GM10248 (cell line): ENCODE measurements at regions not wholly inside any gene's neighbourhood (a gene's known extent, or its start where the extent isn't known, plus 50 kb on each side); places are given as distances from the start of the nearest gene placed in this dataset.

Experiments
- CTCF ChIA-PET: fragments of 300-600 bp; sonication (Branson Sonifier 250); formaldehyde crosslinking; extraction: SDS; loops from one replicate; lab custom pipeline; 2021; ENCODE audit warnings: antibody characterized with exemption; lab: Yijun Ruan, JAX
- POLR2A ChIA-PET: fragments of 350-650 bp; sonication (Branson Sonifier 250); formaldehyde crosslinking; extraction: SDS; loops from one replicate; lab custom pipeline; 2020; ENCODE audit warnings: antibody characterized with exemption; lab: Yijun Ruan, JAX
- DNase-seq: peaks from one replicate; pipeline ENCODE4 v3.0.0; 2012; ENCODE audit errors: extremely low spot score
- CTCF ChIP-seq: IDR thresholded peaks from 2 replicates; pipeline ENCODE4 v1.5.1; 2012; ENCODE audit warnings: mild to moderate bottlenecking, low read depth; ENCODE audit errors: extremely low read depth, missing control alignments, control extremely low read depth

DNA sequence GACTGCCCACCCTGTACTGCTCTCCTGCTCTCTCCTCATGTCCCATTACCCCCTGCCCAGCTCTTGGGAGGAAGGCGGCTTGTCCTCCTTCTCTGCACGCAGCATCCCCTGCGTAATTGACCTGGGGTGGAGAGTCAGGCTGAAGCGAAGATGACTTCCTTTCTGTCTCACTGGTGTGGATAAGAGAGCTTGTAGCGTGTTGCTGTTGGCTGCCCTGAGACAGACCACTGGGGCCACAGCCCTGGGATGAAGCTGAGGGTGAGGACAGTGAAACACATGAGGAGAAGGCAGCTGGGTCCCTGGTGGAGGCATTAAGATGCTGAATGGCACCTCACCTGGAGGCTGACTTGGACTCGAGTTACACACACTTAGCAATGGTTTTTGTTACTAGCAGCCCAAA, 310.3 kb upstream of the ZNF32 start:
- POLR2A ChIA-PET = no interaction called here
- CTCF ChIA-PET = no interaction called here
- DNase-seq = no peak
- TF ChIP-seq CTCF = no peak

- ChIA-PET POLR2A (no interaction called here), CTCF (no interaction called here)
- no peak for TF ChIP-seq CTCF
- DNase-seq = no peak
Measured at GRCh38 chr10:43958071-43958432, 309.4 kb upstream of the ZNF32 start.

DNA sequence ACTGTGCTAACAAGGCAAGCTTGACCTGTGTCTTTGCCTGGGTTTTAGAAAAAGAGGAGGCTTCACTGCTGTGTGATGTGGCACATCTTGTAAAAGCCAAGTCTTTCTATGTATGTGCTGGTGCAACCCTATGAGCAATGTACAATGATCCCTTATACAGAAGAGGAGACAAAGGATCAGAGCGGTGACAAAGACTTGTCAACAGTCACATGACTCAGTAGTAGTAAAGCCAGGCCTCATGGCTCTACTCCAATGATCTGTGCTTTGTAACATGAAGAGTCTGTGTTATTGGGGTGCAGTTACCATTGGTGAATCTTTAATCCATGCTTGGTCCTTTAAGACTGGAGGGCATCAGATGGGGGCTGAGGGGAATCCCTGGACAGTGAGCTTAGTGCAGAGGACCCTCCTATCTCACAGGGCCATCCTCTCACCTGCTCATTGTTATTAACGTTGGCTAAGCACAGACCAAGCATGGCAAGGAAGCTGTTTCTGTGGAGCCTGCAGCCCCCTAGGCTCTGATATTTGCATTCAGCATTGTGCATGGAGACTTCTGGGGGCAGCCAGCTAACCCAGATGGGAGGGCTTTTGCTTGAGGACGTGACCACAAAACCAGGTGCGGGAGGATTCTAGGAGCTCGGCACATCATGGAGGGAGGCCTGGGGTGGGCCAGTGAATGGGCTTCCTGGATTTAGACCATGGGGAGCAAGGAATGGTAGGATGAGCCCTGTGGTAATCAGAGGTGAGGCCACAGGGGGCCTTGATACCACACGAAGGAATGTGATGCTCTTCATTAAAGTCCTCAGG, 308.8 kb upstream of the ZNF32 start:
- no peak for DNase-seq
- TF ChIP-seq CTCF = no peak
- ChIA-PET CTCF (no interaction called here), POLR2A (no interaction called here)

DNA sequence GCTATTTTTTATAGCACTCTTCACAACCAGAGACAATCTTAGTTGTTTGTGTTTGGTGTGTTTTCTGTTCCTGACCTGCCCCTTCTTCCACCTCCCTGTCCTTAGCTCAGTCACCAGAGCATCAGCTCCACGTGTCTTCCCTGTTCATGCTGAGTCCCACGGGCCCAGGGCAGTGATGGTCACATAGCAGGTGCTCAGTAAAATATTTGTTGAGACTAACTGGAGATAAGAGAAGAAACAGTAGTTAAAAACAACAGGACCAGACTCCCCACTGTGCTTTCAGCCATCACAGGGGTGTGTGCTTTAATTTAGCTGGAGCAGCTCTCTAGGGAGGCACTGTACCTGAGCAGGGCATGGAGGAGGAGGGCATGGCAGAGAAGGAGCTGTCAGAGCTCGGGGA, 307.3 kb upstream of the ZNF32 start:
- ChIA-PET POLR2A (no interaction called here), CTCF (interaction anchor here (1.3 kb wide), 1 partner anchor 18 kb away, joined by 3 read pairs; no protein-coding TSS in a partner anchor)
- TF ChIP-seq CTCF = no peak
- DNase-seq = no peak

- no peak for DNase-seq
- ChIA-PET POLR2A (no interaction called here), CTCF (interaction anchor here (1.1 to 1.8 kb wide), 2 partner anchors 41 to 70 kb away, joined by 3 to 4 read pairs; no protein-coding TSS in a partner anchor)
- TF ChIP-seq CTCF = no peak
Measured at GRCh38 chr10:43955002-43955596, 306.4 kb upstream of the ZNF32 start.

- ChIA-PET CTCF (interaction anchor here (1.3 to 1.8 kb wide), 3 partner anchors 32 to 148 kb away, joined by 3 to 4 read pairs (median 3); no protein-coding TSS in a partner anchor), POLR2A (no interaction called here)
- DNase-seq = no peak
- TF ChIP-seq CTCF = no peak
Measured at GRCh38 chr10:43953672-43954071, 305.0 kb upstream of the ZNF32 start.
